ENCODE measurements at regions not wholly inside any gene's neighbourhood (a gene's known extent, or its start where the extent isn't known, plus 50 kb on each side); places are given as distances from the start of the nearest gene placed in this dataset.

- TF ChIP-seq, protein P1, sequence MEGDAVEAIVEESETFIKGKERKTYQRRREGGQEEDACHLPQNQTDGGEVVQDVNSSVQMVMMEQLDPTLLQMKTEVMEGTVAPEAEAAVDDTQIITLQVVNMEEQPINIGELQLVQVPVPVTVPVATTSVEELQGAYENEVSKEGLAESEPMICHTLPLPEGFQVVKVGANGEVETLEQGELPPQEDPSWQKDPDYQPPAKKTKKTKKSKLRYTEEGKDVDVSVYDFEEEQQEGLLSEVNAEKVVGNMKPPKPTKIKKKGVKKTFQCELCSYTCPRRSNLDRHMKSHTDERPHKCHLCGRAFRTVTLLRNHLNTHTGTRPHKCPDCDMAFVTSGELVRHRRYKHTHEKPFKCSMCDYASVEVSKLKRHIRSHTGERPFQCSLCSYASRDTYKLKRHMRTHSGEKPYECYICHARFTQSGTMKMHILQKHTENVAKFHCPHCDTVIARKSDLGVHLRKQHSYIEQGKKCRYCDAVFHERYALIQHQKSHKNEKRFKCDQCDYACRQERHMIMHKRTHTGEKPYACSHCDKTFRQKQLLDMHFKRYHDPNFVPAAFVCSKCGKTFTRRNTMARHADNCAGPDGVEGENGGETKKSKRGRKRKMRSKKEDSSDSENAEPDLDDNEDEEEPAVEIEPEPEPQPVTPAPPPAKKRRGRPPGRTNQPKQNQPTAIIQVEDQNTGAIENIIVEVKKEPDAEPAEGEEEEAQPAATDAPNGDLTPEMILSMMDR (IDR thresholded peaks at IDR 0.05): no peak
- no peak for TF ChIP-seq POLR2A (IDR thresholded peaks at IDR 0.05)
Observed at GRCh38 chr4:104283303-104283702, 211.4 kb downstream of the CXXC4 start.
